SK-N-MC (cell line): ENCODE measurements at regions not wholly inside any gene's neighbourhood (a gene's known extent, or its start where the extent isn't known, plus 50 kb on each side); places are given as distances from the start of the nearest gene placed in this dataset.

Experiments used
- DNase-seq: peaks from one replicate; pipeline ENCODE4 v3.0.0-alpha.2; 2011; ENCODE audit warnings: low read depth, low spot score
- H3K27ac ChIP-seq: fragments of 200-600 bp; sonication (generic); 2 replicates; pipeline ENCODE4 v1.5.1; 2016; ENCODE audit warnings: mixed run types
- H3K36me3 ChIP-seq: fragments of 200-600 bp; sonication (generic); 2 replicates; pipeline ENCODE4 v1.6.1; 2017; ENCODE audit warnings: antibody characterized with exemption, low read length, mixed read lengths; ENCODE audit not compliant: insufficient read depth
- H3K4me3 ChIP-seq: fragments of 200-600 bp; sonication (generic); 2 replicates; pipeline ENCODE4 v1.5.1; 2016
- H3K9ac ChIP-seq: fragments of 200-600 bp; sonication (generic); 2 replicates; pipeline ENCODE4 v1.8.0; 2017; ENCODE audit warnings: mixed run types, mixed read lengths; ENCODE audit not compliant: insufficient read length
- H3K9me3 ChIP-seq: fragments of 200-600 bp; sonication (generic); 2 replicates; pipeline ENCODE4 v1.6.1; 2017; ENCODE audit warnings: low read depth, mild to moderate bottlenecking, antibody characterized with exemption, low read length, moderate library complexity, mixed read lengths
- EZH2 ChIP-seq: fragments of 200-600 bp; sonication (generic); IDR thresholded peaks from one replicate; pipeline ENCODE4 v1.6.1; 2017; ENCODE audit warnings: antibody characterized with exemption
- FOXP2 ChIP-seq: optimal IDR thresholded peaks from 2 replicates; pipeline ENCODE3; 2011; ENCODE audit warnings: mild to moderate bottlenecking, moderate library complexity; ENCODE audit not compliant: insufficient read depth; ENCODE audit errors: extremely low read length, control extremely low read depth
- POLR2AphosphoS5 ChIP-seq: IDR thresholded peaks from 2 replicates; pipeline ENCODE4 v1.6.1; 2012; ENCODE audit warnings: mild to moderate bottlenecking, low read depth, low read length, borderline replicate concordance

DNA sequence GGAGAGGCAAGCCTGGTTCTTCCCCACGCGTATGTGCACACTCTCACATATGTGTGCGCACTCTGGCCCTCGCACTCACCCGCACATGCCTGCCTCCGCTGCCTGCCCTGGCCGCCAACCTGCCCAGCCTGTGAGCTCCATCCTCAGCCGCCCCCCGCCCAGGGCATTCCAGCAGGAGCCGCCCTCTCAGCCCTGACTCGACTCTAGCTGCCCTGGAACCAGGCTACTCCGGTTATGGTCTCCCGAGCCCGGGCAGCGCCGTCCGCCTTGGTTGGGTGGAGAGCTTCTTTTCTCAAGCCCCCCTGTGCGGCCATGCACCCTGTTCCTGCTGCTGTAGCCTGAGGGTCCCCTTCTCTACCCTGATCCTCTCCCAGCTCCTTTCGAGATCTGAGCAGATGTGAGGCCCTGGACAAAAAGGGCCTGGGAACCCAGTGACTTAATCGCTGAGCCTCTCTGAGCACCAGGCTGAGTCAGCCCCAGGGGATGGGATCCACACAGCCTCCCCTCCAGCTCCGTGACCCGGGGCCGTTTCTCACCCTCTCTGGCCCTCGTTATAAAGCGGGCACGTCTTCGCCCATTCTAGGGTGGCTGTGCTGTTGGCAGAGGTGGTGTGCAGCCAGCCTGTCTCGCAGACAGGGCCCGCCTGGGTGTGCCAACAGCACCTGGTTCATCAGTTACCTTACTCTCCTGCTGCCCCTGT lies 191.5 kb downstream of the TEX29 start:
- H3K9ac ChIP-seq, result no peak overlapping the region
- no peaks in the 10 kb centered on the region for H3K36me3 ChIP-seq
- H3K27ac ChIP-seq, result no peak overlapping the region
- H3K9me3 ChIP-seq, result no peaks in the 10 kb centered on the region
- DNase-seq, result no peak
- H3K4me3 ChIP-seq, result no peak overlapping the region
- no peak for TF ChIP-seq FOXP2
- no peak for TF ChIP-seq EZH2
- TF ChIP-seq POLR2AphosphoS5, result no peak

DNA sequence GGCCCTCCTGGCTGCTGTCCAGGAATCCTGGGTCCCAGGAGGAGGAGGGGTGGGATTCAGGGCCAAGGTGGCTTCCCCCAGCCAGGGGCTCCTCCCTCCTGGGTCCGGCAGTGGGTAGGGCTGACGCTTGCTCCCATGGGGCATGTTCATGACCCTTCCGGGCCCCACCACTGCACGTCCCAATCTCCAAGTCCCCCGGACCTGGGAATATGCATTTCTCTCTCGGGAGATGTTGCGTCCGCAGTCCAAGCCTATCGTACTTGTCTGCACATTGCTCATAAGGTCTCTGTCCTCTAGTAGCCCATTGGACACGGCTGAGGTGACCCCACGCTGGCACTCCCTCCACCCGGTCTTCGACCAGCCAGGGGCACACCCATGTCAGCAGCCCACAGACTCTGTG lies 192.3 kb downstream of the TEX29 start:
- no peak overlapping the region for H3K27ac ChIP-seq
- no peak for DNase-seq
- H3K4me3 ChIP-seq, result no peak overlapping the region
- TF ChIP-seq EZH2 (no peak), FOXP2 (no peak), POLR2AphosphoS5 (no peak)
- H3K9ac ChIP-seq, result no peak overlapping the region
- no peaks in the 10 kb centered on the region for H3K36me3 ChIP-seq
- no peaks in the 10 kb centered on the region for H3K9me3 ChIP-seq

DNA sequence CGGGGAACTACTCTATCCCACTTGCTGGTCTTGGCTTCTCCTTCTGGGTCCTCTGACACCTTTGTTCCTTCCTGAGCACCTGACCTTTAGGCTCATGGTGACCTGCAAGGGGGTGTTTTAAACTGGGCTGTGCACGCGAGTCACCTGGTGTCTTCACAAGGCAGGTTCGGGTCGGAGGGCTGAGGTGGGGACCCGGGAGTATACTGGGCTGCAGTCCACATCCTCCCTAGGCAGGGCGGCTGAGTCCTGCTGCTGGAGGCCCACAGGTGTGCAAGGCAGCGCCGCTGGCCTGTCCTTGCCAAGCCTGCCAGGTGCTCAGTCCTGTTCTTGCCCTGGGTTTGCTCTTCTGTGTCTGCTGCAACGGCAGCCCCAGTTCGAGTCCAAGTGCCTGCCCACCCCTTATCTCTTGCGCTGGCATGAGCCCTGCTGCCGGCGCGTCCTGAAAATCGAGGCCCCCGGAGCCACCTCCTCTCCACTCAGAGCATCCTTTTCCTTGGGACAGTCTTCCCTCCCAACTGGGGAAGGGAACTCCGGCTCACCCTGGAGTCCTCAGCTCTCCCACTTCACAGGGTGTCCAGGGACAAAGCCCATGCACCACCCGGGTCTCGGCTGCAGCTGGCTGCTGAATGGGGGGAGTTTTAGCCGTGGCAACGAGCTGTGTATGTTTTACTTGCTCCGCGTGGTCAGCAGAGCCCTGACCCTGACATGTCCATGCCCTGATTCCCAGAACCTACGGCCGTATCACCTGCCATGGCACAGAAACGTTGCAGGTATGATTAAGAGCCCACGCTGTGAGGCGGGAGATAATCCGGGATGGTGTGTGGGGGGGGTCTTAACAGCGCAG lies 193.5 kb downstream of the TEX29 start:
- H3K9ac ChIP-seq, result no peak overlapping the region
- no peak for DNase-seq
- H3K36me3 ChIP-seq, result no peaks in the 10 kb centered on the region
- no peak overlapping the region for H3K27ac ChIP-seq
- TF ChIP-seq FOXP2 (no peak), EZH2 (no peak), POLR2AphosphoS5 (no peak)
- H3K9me3 ChIP-seq, result no peaks in the 10 kb centered on the region
- H3K4me3 ChIP-seq, result no peak overlapping the region

DNA sequence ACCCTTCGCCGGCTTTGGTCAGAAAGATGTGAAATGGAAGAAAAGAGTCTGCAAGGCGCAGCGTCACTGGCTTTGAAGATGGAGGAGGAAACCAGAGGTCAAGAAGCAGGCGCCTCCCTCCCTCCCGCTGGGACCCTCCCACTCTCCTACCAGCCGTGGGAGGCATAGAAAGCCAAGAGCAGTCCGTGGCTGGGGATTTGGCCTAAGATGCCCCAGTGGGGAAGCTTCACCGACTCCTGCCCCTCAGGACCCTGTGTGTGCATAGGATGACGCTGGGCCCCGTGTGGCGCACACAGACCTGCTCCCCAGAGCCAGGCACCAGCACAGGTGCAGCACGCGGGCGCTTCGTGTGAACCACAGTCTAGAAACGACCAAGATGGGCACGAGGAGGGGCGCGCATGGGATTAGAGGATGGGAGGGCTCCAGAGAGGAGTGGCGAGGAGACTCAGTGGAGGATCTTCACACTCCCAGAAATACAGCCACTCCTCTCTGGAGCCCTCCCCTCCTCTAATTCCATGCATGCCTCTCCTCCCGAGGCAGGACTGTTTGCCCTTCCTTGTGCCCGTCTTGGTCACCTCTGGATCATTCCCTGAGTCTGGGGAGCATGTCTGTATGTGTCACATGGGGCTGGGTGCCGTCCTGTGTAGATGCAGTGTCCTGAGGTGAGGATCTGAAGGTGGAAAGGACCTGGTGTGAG lies 194.3 kb downstream of the TEX29 start:
- Histone ChIP-seq H3K36me3 (no peaks in the 10 kb centered on the region), H3K9ac (no peak overlapping the region), H3K4me3 (no peak overlapping the region), H3K9me3 (no peaks in the 10 kb centered on the region), H3K27ac (no peak overlapping the region)
- TF ChIP-seq FOXP2, result no peak
- TF ChIP-seq POLR2AphosphoS5, result no peak
- TF ChIP-seq EZH2, result no peak
- no peak for DNase-seq

DNA sequence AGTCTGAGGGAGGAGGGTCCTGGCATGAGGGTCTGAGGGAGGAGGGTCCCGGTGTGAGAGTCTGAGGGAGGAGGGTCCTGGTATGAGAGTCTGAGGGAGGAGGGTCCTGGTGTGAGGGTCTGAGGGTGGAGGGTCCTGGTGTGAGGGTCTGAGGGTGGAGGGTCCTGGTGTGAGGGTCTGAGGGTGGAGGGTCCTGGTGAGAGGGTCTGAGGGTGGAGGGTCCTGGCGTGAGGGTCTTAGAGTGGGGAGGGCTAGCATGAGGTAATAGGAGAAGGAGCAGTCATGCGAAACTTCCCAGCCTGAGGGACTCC lies 194.8 kb downstream of the TEX29 start:
- TF ChIP-seq EZH2 (no peak), POLR2AphosphoS5 (no peak), FOXP2 (no peak)
- H3K9ac ChIP-seq, result no peak overlapping the region
- H3K36me3 ChIP-seq, result no peaks in the 10 kb centered on the region
- no peak for DNase-seq
- H3K27ac ChIP-seq, result no peak overlapping the region
- H3K9me3 ChIP-seq, result no peaks in the 10 kb centered on the region
- no peak overlapping the region for H3K4me3 ChIP-seq

DNA sequence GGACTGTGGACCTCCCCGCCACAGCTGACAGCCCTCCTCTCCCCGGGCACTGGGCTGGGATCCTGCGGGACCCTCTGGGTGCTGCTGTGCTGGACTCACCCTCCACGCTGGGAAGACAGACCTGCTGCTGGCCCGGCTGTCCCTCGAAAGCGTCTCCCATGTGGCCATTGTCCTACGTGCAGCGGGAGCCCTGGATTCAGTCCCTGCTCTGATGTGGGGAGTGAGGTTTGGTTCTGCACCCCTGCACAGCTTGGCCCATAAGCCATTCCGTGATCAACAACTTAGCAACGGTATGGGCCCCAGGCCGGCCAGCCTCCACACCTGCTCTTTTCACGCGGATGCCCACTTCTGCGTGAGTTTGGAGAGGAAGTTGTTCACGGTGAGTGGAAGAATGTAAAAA lies 195.2 kb downstream of the TEX29 start:
- DNase-seq, result no peak
- Histone ChIP-seq H3K9me3 (no peaks in the 10 kb centered on the region), H3K36me3 (no peaks in the 10 kb centered on the region), H3K9ac (no peak overlapping the region), H3K4me3 (no peak overlapping the region), H3K27ac (no peak overlapping the region)
- TF ChIP-seq EZH2 (no peak), FOXP2 (no peak), POLR2AphosphoS5 (no peak)

DNA sequence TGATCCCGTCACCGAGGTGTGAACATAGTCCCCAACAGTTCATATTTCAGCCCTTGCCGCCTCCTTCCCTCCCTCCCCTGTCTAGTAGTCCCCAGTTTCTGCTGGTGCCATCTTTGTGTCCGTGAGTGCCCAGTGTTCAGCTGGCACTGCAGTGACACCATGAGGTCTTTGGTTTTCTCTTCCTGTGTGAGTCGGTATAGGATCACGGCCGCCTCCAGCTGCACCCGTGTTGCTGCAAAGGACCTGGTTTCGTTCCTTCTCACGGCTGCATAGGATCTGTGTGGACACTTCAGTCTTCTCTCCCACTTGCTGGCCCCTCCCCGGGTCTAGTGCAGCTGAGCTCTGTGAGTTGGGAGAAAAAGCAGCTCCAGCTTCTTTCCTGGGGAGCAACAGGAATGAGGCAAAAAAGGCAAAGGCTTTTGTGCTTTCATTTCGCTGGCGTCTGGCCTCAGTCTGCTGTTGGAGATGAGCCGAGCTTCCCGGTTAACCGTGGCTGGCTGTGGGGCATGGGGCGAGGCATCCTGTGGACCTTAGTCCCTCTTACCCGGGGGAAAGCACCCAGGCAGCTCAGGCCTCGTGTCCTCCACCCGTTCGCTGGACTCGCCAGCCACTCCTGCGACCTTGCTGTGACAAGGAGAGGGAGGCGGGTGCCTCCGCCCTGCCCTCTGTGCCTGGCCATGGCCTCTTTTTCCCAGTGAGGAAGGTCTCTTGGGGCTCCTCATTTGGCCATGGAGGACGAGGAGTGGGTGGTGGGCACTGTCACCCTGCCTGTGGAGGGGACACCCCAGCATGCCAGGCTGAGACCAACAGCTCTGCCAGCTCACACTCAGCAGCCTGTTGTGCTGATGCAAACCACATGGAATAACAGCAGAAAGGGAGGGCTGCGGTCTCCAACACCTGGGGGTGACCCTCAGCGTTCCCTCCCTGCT lies 196.5 kb downstream of the TEX29 start:
- TF ChIP-seq POLR2AphosphoS5 (no peak), EZH2 (no peak), FOXP2 (no peak)
- Histone ChIP-seq H3K9ac (no peak overlapping the region), H3K27ac (no peak overlapping the region), H3K4me3 (no peak overlapping the region), H3K36me3 (no peaks in the 10 kb centered on the region), H3K9me3 (no peaks in the 10 kb centered on the region)
- DNase-seq, result no peak
